ENCODE measurements at regions not wholly inside any gene's neighbourhood (a gene's known extent, or its start where the extent isn't known, plus 50 kb on each side); places are given as distances from the start of the nearest gene placed in this dataset.
"Not testable (repeated sequence)": the region's sequence is repeated elsewhere in the genome, so short reads cannot be mapped to it uniquely, and the experiment has no call there.

- not testable (repeated sequence) for H3K27ac Mint-ChIP-seq; ATAC-seq; DNase-seq (ENCODE audit: low spot score in 2 of 2)
- Mint-ChIP-seq H3K36me3 (peaks cover 7 to 41% of the 10 kb centered on the region in 2 donors), H3K9me3 (peaks cover 42 to 43% of the 10 kb centered on the region in 2 donors)
Measured at GRCh38 chr11:54797906-54798305, 91.3 kb downstream of the OR4A5 start.

GRCh38 chr11:54832676-54833075, 126.0 kb downstream of the OR4A5 start:
- Mint-ChIP-seq H3K36me3 (peaks cover 50 to 62% of the 10 kb centered on the region in 2 donors), H3K9me3 (peaks cover 28 to 32% of the 10 kb centered on the region in 2 donors), H3K27ac (no peak overlapping the region)
- no peak for ATAC-seq
- no peak for DNase-seq (ENCODE audit: low spot score in 2 of 2)

GRCh38 chr11:54855047-54855446, 148.4 kb downstream of the OR4A5 start:
- ATAC-seq; DNase-seq (ENCODE audit: low spot score in 2 of 2); H3K27ac Mint-ChIP-seq: not testable (repeated sequence)
- H3K9me3 Mint-ChIP-seq = peaks cover 16 to 43% of the 10 kb centered on the region in 2 donors
- H3K36me3 Mint-ChIP-seq = peaks cover 20 to 59% of the 10 kb centered on the region in 2 donors

Measured in activated naive CD4-positive, alpha-beta T cell treated with anti-CD3 and anti-CD28 coated beads, Interleukin-2, amount 50 U/mL, for 72 hours (primary cell).